Transverse colon (tissue), 4 donors: ENCODE measurements at regions not wholly inside any gene's neighbourhood (a gene's known extent, or its start where the extent isn't known, plus 50 kb on each side); places are given as distances from the start of the nearest gene placed in this dataset.

Experiments used
- CTCF ChIP-seq, 5 experiments: fragments of 200-600 bp in 3 of 5; fragments of 450-650 bp in 2 of 5; sonication (generic) in 3 of 5; IDR thresholded peaks; 1 replicate in 2 of 5; 2 replicates in 3 of 5; pipeline ENCODE4 v1.5.1; 2016 to 2017; ENCODE audit warnings: antibody characterized with exemption in 5 of 5, inconsistent platforms in 3 of 5, mild to moderate bottlenecking in 2 of 5, moderate library complexity in 1 of 5
- POLR2AphosphoS5 ChIP-seq, 3 donors: sonication (generic); formaldehyde crosslinking; IDR thresholded peaks; one replicate each; pipeline ENCODE4 v1.6.1; 2016; ENCODE audit warnings: antibody characterized with exemption in 3 of 3

- TF ChIP-seq CTCF (IDR thresholded peaks at IDR 0.05) (no peak), POLR2AphosphoS5 (IDR thresholded peaks at IDR 0.05) (no peak)
These were observed 338.1 kb upstream of the ATP10B start for GRCh38 chr5:161190086-161190485.
